ENCODE measurements at regions not wholly inside any gene's neighbourhood (a gene's known extent, or its start where the extent isn't known, plus 50 kb on each side); places are given as distances from the start of the nearest gene placed in this dataset.

GRCh38 chr6:22627644-22628043, 58.3 kb downstream of the HDGFL1 start:
- Histone ChIP-seq H3K4me2 (ENCODE audit: low read depth, low read length) (no peak overlapping the region), H2BK20ac (ENCODE audit: low read depth, low read length) (no peak overlapping the region), H3K56ac (ENCODE audit: extremely low read depth, insufficient read depth, low read length) (no peak overlapping the region), H3K36me3 (ENCODE audit: control insufficient read depth, insufficient read depth, low read length) (no peaks in the 10 kb centered on the region), H4K20me1 (ENCODE audit: insufficient read depth, low read length) (no peaks in the 10 kb centered on the region), H4K8ac (ENCODE audit: low read depth in 2 of 2, low read length in 2 of 2) (no peak overlapping the region), H3K4me1 (ENCODE audit: control insufficient read depth, insufficient read depth, low read length) (no peaks in the 10 kb centered on the region; the same call in 1 of the 2 replicates), H2BK5ac (ENCODE audit: low read depth, low read length, poor library complexity, severe bottlenecking) (no peak overlapping the region), H3K9ac (ENCODE audit: low read depth, low read length) (no peak overlapping the region), H2AK5ac (ENCODE audit: low read depth, low read length) (no peak overlapping the region), H2AK9ac (replicated peaks; ENCODE audit: low read depth, low read length, poor library complexity) (no peak overlapping the region), H3K79me1 (ENCODE audit: low read depth in 1 of 2, low read length in 2 of 2) (no peaks in the 10 kb centered on the region), H2BK15ac (ENCODE audit: low read depth, low read length) (no peak overlapping the region), H3K14ac (replicated peaks; ENCODE audit: low read depth, low read length) (no peak overlapping the region), H2BK120ac (ENCODE audit: low read depth, low read length) (no peak overlapping the region), H4K5ac (ENCODE audit: low read depth, low read length) (no peak overlapping the region), H4K91ac (ENCODE audit: insufficient read depth, low read depth, low read length) (no peak overlapping the region), H3K9me1 (ENCODE audit: insufficient read depth, low read length) (no peaks in the 10 kb centered on the region), H3K27ac (ENCODE audit: insufficient read depth, low read length) (no peak overlapping the region), H3K4me3 (ENCODE audit: insufficient read depth, low read depth, low read length) (no peak overlapping the region), H3K9me3 (ENCODE audit: control insufficient read depth, insufficient read depth, low read length) (peaks cover 2% of the 10 kb centered on the region), H3K18ac (ENCODE audit: low read depth, low read length) (no peak overlapping the region), H3K4ac (ENCODE audit: low read depth, low read length) (no peak overlapping the region), H3K23ac (ENCODE audit: low read depth, low read length) (no peak overlapping the region), H2AFZ (replicated peaks; ENCODE audit: low read length, poor library complexity) (no peak overlapping the region), H3K27me3 (ENCODE audit: control insufficient read depth, insufficient read depth, low read length) (no peaks in the 10 kb centered on the region)
- in situ Hi-C loops (cut with MboI; ENCODE audit: low sequenced_read_pairs) (no loop called here), intact Hi-C loops (cut with micrococcal nuclease) (no loop called here), dilution Hi-C loops (cut with HindIII; ENCODE audit: low sequenced_read_pairs, unreplicated experiment) (no loop called here)
- WGBS, 2 experiments (ENCODE audit: extremely low coverage in 2 of 2, insufficient read length in 1 of 2): no CpG with 5 or more reads among the region's 2 CpGs
- TF ChIP-seq RAD21 (IDR thresholded peaks at IDR 0.05; ENCODE audit: low read length) (no peak), RCOR1 (IDR thresholded peaks at IDR 0.05; ENCODE audit: insufficient replicate concordance, low read length) (no peak), BHLHE40 (IDR thresholded peaks at IDR 0.05; ENCODE audit: low read depth, low read length) (no peak), CHD1 (IDR thresholded peaks at IDR 0.05; ENCODE audit: low read depth, low read length) (no peak), MAZ (IDR thresholded peaks at IDR 0.05; ENCODE audit: borderline replicate concordance, low read depth, low read length) (no peak), MAFK (IDR thresholded peaks at IDR 0.05; ENCODE audit: low read depth, low read length) (no peak)
- CTCF ChIA-PET: no interaction called here
- DNase-seq (no peak), ATAC-seq (ENCODE audit: low read depth) (no peak)
- no TSS peak for BruUV-seq (replicated peaks)
- POLR2A ChIA-PET (ENCODE audit: unreplicated experiment): no interaction called here
